Panc1 (cell line): ENCODE measurements at regions not wholly inside any gene's neighbourhood (a gene's known extent, or its start where the extent isn't known, plus 50 kb on each side); places are given as distances from the start of the nearest gene placed in this dataset.

Experiments
- ATAC-seq: fragments of 200-7000 bp; cut with Tn5 transposase; 2 replicates; pipeline ENCODE4 v1.9.1; 2020; ENCODE audit warnings: mild to moderate bottlenecking, moderate library complexity
- BruUV-seq: library from RNA; stranded (reverse); fragments of 400-500 nt; replicated peaks from 2 replicates; lab custom pipeline; 2021; lab: Mats Ljungman, UMichigan
- CTCF ChIA-PET: fragments of 300-600 bp; sonication (Branson Sonifier 250); formaldehyde crosslinking; loops from one replicate; lab custom pipeline; 2022; ENCODE audit warnings: antibody characterized with exemption; lab: Charles Lee
- POLR2A ChIA-PET: fragments of 300-600 bp; sonication (Branson Sonifier 250); formaldehyde crosslinking; loops from one replicate; lab custom pipeline; 2022; ENCODE audit warnings: antibody characterized with exemption; lab: Charles Lee
- DNase-seq: peaks from one replicate; pipeline ENCODE4 v3.0.0-alpha.2; 2010; ENCODE audit warnings: low read depth, low spot score
- H3K27ac ChIP-seq: 2 replicates; pipeline ENCODE4 v1.5.1; 2011; ENCODE audit warnings: mild to moderate bottlenecking, low read length, inconsistent platforms
- H3K27me3 ChIP-seq: fragments of 200-500 bp; sonication (Bioruptor generic); 2 replicates; pipeline ENCODE4 v1.6.0; 2014; ENCODE audit warnings: low read length, inconsistent platforms; ENCODE audit not compliant: control insufficient read depth, insufficient read depth
- H3K36me3 ChIP-seq: fragments of 200-500 bp; sonication (Bioruptor generic); 2 replicates; pipeline ENCODE4 v1.5.1; 2014; ENCODE audit warnings: inconsistent platforms, mild to moderate bottlenecking, low read length, moderate library complexity; ENCODE audit not compliant: control insufficient read depth, insufficient read depth
- H3K4me1 ChIP-seq: 2 replicates; pipeline ENCODE4 v1.5.1; 2011; ENCODE audit warnings: inconsistent platforms, mild to moderate bottlenecking, low read length, moderate library complexity; ENCODE audit not compliant: control insufficient read depth, insufficient read depth
- H3K4me3 ChIP-seq, 2 experiments: 2 replicates each; pipeline ENCODE4 v1.5.1; 2011 to 2012; ENCODE audit warnings: low read depth in 2 of 2, low read length in 2 of 2, mild to moderate bottlenecking in 2 of 2, inconsistent platforms in 1 of 2, moderate library complexity in 1 of 2
- H3K9me3 ChIP-seq: fragments of 200-500 bp; sonication (Bioruptor generic); 2 replicates; pipeline ENCODE4 v1.5.1; 2014; ENCODE audit warnings: low read depth, mild to moderate bottlenecking, inconsistent platforms, low read length, moderate library complexity; ENCODE audit not compliant: control insufficient read depth, insufficient read depth
- CTCF ChIP-seq: fragments of 450-650 bp; IDR thresholded peaks from 2 replicates; pipeline ENCODE4 v1.5.1; 2017; ENCODE audit warnings: mild to moderate bottlenecking
- POLR2AphosphoS5 ChIP-seq: IDR thresholded peaks from 2 replicates; pipeline ENCODE4 v1.6.1; 2012; ENCODE audit warnings: mild to moderate bottlenecking, low read depth, low read length, moderate library complexity
- REST ChIP-seq, 2 experiments: IDR thresholded peaks; 2 replicates each; pipeline ENCODE4 v1.6.1; 2011 to 2012; ENCODE audit warnings: low read depth in 2 of 2, control low read depth in 1 of 2, low read length in 1 of 2, mild to moderate bottlenecking in 1 of 2, moderate library complexity in 1 of 2; ENCODE audit not compliant: insufficient read depth in 1 of 2
- SIN3A ChIP-seq: IDR thresholded peaks from 2 replicates; pipeline ENCODE4 v1.6.1; 2012; ENCODE audit warnings: low read depth, mild to moderate bottlenecking, low read length, moderate library complexity, borderline replicate concordance; ENCODE audit not compliant: insufficient read depth
- TCF7L2 ChIP-seq: IDR thresholded peaks from 2 replicates; pipeline ENCODE4 v1.6.1; 2011; ENCODE audit warnings: mild to moderate bottlenecking, low read depth, low read length, inconsistent platforms
- in situ Hi-C: cut with HindIII; loops from 2 replicates; pipeline ENCODE4 v1.10.0; 2016; ENCODE audit warnings: low sequenced_read_pairs, low pct_unique_long_range_greater_than_20kb
- intact Hi-C: fragments of 100-400 bp; cut with micrococcal nuclease; formaldehyde crosslinking; loops from one replicate; pipeline ENCODE4 v1.10.0; 2022; ENCODE audit not compliant: unreplicated experiment

- no peak for ATAC-seq
Measured at GRCh38 chr9:106056328-106056727, 362.0 kb downstream of the TMEM38B start.

GRCh38 chr9:106058460-106058859 lies 364.1 kb downstream of the TMEM38B start:
- H3K27ac ChIP-seq, result no peak overlapping the region
- H3K4me1 ChIP-seq, result no peaks in the 10 kb centered on the region
- no TSS peak for BruUV-seq
- intact Hi-C loops (no loop called here), in situ Hi-C loops (no loop called here)
- ChIA-PET POLR2A (no interaction called here), CTCF (no interaction called here)
- no peak for DNase-seq
- ATAC-seq, result no peak
- TF ChIP-seq CTCF (no peak), REST (IDR thresholded peaks at IDR 0.05; ENCODE audit: insufficient read depth in 1 of 2, low read depth in 2 of 2, low read length in 1 of 2) (no peak), POLR2AphosphoS5 (no peak), SIN3A (no peak), TCF7L2 (no peak)
- no peaks in the 10 kb centered on the region for H3K9me3 ChIP-seq
- H3K4me3 ChIP-seq, result no peak overlapping the region
- no peaks in the 10 kb centered on the region for H3K27me3 ChIP-seq
- H3K36me3 ChIP-seq, result no peaks in the 10 kb centered on the region

More at GRCh38 chr9:106056328-106056727, 362.0 kb downstream of the TMEM38B start:
- TF ChIP-seq REST (IDR thresholded peaks at IDR 0.05; ENCODE audit: insufficient read depth in 1 of 2, low read depth in 2 of 2, low read length in 1 of 2) (no peak), CTCF (no peak), POLR2AphosphoS5 (no peak), SIN3A (no peak), TCF7L2 (no peak)
- no TSS peak for BruUV-seq
- Histone ChIP-seq H3K36me3 (no peaks in the 10 kb centered on the region), H3K9me3 (no peaks in the 10 kb centered on the region), H3K27me3 (no peaks in the 10 kb centered on the region), H3K4me3 (no peak overlapping the region), H3K27ac (no peak overlapping the region), H3K4me1 (no peaks in the 10 kb centered on the region)
- intact Hi-C loops, result no loop called here
- CTCF ChIA-PET, result no interaction called here
- POLR2A ChIA-PET, result no interaction called here
- in situ Hi-C loops, result no loop called here
- no peak for DNase-seq
